Neural cell (in vitro differentiated cells): ENCODE measurements at regions not wholly inside any gene's neighbourhood (a gene's known extent, or its start where the extent isn't known, plus 50 kb on each side); places are given as distances from the start of the nearest gene placed in this dataset.

Experiments
- H2AFZ ChIP-seq: fragments of 200-600, 300-800 bp; sonication (generic), shearing (Covaris generic); 2 replicates; pipeline ENCODE4 v1.6.0; 2014; ENCODE audit warnings: low read depth, mild to moderate bottlenecking, antibody characterized with exemption, low read length, moderate library complexity
- H3F3A ChIP-seq: fragments of 200-600 bp; shearing (Covaris generic); 2 replicates; pipeline ENCODE4 v1.6.1; 2016; ENCODE audit warnings: mild to moderate bottlenecking, moderate library complexity, mixed read lengths, antibody characterized with exemption, low read length; ENCODE audit not compliant: insufficient read depth, poor library complexity, severe bottlenecking
- H3K27ac ChIP-seq: fragments of 200-600, 300-800 bp; sonication (generic), shearing (Covaris generic); 2 replicates; pipeline ENCODE4 v1.5.1; 2014; ENCODE audit warnings: mild to moderate bottlenecking, low read length, moderate library complexity
- H3K27me3 ChIP-seq: fragments of 300-800, 200-600 bp; sonication (generic), shearing (Covaris generic); 2 replicates; pipeline ENCODE4 v1.6.0; 2014; ENCODE audit warnings: mild to moderate bottlenecking, low read depth, low read length, moderate library complexity; ENCODE audit not compliant: insufficient read depth
- H3K36me3 ChIP-seq: fragments of 300-800, 200-600 bp; sonication (generic), shearing (Covaris generic); 2 replicates; pipeline ENCODE4 v1.5.1; 2014; ENCODE audit warnings: mild to moderate bottlenecking, antibody characterized with exemption, low read length, moderate library complexity; ENCODE audit not compliant: insufficient read depth
- H3K4me2 ChIP-seq: fragments of 300-800, 200-600 bp; sonication (generic), shearing (Covaris generic); 2 replicates; pipeline ENCODE4 v1.6.0; 2014; ENCODE audit warnings: mild to moderate bottlenecking, low read length
- H3K4me3 ChIP-seq: fragments of 300-800, 200-600 bp; sonication (generic), shearing (Covaris generic); 2 replicates; pipeline ENCODE4 v1.5.1; 2014; ENCODE audit warnings: mild to moderate bottlenecking, low read length, moderate library complexity
- H3K79me2 ChIP-seq: fragments of 200-600 bp; shearing (Covaris generic); replicated peaks from 2 replicates; pipeline ENCODE4 v1.6.0; 2014; ENCODE audit warnings: mild to moderate bottlenecking, low read length, moderate library complexity; ENCODE audit not compliant: insufficient read depth
- H3K9ac ChIP-seq: fragments of 300-800, 200-600 bp; sonication (generic), shearing (Covaris generic); 2 replicates; pipeline ENCODE4 v1.6.1; 2016; ENCODE audit warnings: mild to moderate bottlenecking, low read length, mixed read lengths
- H3K9me2 ChIP-seq: fragments of 200-600 bp; shearing (Covaris generic); 2 replicates; pipeline ENCODE4 v1.6.1; 2016; ENCODE audit warnings: mild to moderate bottlenecking, low read length, mixed read lengths; ENCODE audit not compliant: insufficient read depth
- H3K9me3 ChIP-seq: fragments of 200-600, 300-800 bp; sonication (generic), shearing (Covaris generic); 2 replicates; pipeline ENCODE4 v1.6.1; 2016; ENCODE audit warnings: mild to moderate bottlenecking, mixed run types, low read length, moderate library complexity, mixed read lengths
- H4K20me1 ChIP-seq: fragments of 200-600 bp; shearing (Covaris generic); 2 replicates; pipeline ENCODE4 v1.6.1; 2016; ENCODE audit warnings: mild to moderate bottlenecking, mixed run types; ENCODE audit not compliant: insufficient read depth
- EP300 ChIP-seq: fragments of 450-650 bp; conservative IDR thresholded peaks from 2 replicates; pipeline ENCODE4 v1.6.1; 2014; ENCODE audit warnings: antibody characterized with exemption, mild to moderate bottlenecking, moderate library complexity; ENCODE audit not compliant: poor library complexity, severe bottlenecking
- EZH2 ChIP-seq: fragments of 200-600, 300-800 bp; shearing (Covaris generic), sonication (generic); IDR thresholded peaks from 2 replicates; pipeline ENCODE4 v1.6.1; 2014; ENCODE audit warnings: antibody characterized with exemption, low read length, borderline replicate concordance, mild to moderate bottlenecking; ENCODE audit not compliant: insufficient read depth, poor library complexity, severe bottlenecking
- MXI1 ChIP-seq: fragments of 450-650 bp; conservative IDR thresholded peaks from 2 replicates; pipeline ENCODE4 v1.6.1; 2014; ENCODE audit warnings: antibody characterized with exemption, mild to moderate bottlenecking; ENCODE audit not compliant: poor library complexity, severe bottlenecking
- POLR2AphosphoS5 ChIP-seq: IDR thresholded peaks from 2 replicates; pipeline ENCODE4 v1.6.1; 2012
- RAD21 ChIP-seq: fragments of 450-650 bp; conservative IDR thresholded peaks from 2 replicates; pipeline ENCODE4 v1.6.1; 2014; ENCODE audit warnings: antibody characterized with exemption, mild to moderate bottlenecking, moderate library complexity
- REST ChIP-seq: IDR thresholded peaks from 2 replicates; pipeline ENCODE4 v1.6.1; 2012; ENCODE audit warnings: borderline replicate concordance
- SMC3 ChIP-seq: fragments of 450-650 bp; conservative IDR thresholded peaks from 2 replicates; pipeline ENCODE4 v1.6.1; 2014; ENCODE audit warnings: antibody characterized with exemption, mild to moderate bottlenecking, moderate library complexity; ENCODE audit not compliant: poor library complexity
- TAF1 ChIP-seq: IDR thresholded peaks from 2 replicates; pipeline ENCODE4 v1.6.1; 2012; ENCODE audit warnings: low read depth
- TF ChIP-seq, protein P1 (sequence below): fragments of 450-650 bp; IDR thresholded peaks from 2 replicates; pipeline ENCODE4 v1.5.1; 2014; ENCODE audit warnings: antibody characterized with exemption, mild to moderate bottlenecking, moderate library complexity; ENCODE audit not compliant: poor library complexity, severe bottlenecking

DNA sequence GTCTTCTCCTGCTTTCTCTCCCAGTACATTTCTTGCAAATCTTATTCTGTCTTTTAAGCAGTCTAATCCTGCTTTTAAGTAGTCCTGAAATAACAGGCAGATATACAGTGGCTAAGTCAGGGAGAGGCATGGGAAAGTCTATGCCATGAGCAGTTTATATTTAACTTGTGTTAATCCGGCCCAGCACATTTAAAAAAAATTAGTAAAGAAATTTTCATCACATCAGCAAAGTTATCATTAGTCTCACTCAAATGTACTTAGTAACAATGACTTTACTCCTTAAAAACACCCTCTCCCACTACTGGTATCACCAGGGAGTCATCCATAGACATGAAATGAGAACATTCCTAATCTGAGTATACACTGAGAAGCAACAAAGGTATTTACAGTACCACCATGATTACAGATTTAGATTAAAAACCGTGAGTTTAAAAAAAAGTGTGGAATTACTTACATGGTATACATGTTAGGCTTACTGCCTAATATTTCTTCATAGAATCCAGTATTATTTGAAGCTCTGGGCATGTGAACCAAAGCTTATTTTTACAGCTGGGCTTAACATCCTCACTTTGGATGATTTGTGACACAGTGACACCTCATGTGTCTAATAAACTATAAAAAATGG is 75.9 kb upstream of the DAB2 start:
- Histone ChIP-seq H3K9me3 (no peaks in the 10 kb centered on the region), H3K27me3 (no peaks in the 10 kb centered on the region), H3K36me3 (no peaks in the 10 kb centered on the region), H3F3A (no peaks in the 10 kb centered on the region), H3K4me2 (no peak overlapping the region), H4K20me1 (no peaks in the 10 kb centered on the region), H3K79me2 (no peaks in the 10 kb centered on the region), H3K4me3 (no peak overlapping the region), H2AFZ (no peak overlapping the region), H3K9ac (no peak overlapping the region), H3K9me2 (no peaks in the 10 kb centered on the region), H3K27ac (no peak overlapping the region)
- TF ChIP-seq EP300 (no peak), TAF1 (no peak), REST (no peak), POLR2AphosphoS5 (no peak), SMC3 (no peak), EZH2 (no peak), MXI1 (no peak), RAD21 (no peak)
- TF ChIP-seq, protein P1, sequence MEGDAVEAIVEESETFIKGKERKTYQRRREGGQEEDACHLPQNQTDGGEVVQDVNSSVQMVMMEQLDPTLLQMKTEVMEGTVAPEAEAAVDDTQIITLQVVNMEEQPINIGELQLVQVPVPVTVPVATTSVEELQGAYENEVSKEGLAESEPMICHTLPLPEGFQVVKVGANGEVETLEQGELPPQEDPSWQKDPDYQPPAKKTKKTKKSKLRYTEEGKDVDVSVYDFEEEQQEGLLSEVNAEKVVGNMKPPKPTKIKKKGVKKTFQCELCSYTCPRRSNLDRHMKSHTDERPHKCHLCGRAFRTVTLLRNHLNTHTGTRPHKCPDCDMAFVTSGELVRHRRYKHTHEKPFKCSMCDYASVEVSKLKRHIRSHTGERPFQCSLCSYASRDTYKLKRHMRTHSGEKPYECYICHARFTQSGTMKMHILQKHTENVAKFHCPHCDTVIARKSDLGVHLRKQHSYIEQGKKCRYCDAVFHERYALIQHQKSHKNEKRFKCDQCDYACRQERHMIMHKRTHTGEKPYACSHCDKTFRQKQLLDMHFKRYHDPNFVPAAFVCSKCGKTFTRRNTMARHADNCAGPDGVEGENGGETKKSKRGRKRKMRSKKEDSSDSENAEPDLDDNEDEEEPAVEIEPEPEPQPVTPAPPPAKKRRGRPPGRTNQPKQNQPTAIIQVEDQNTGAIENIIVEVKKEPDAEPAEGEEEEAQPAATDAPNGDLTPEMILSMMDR = no peak

- Histone ChIP-seq H3K79me2 (no peaks in the 10 kb centered on the region), H3K36me3 (no peaks in the 10 kb centered on the region), H3K4me3 (no peak overlapping the region), H3F3A (no peaks in the 10 kb centered on the region), H3K4me2 (no peak overlapping the region), H3K9ac (no peak overlapping the region), H4K20me1 (no peaks in the 10 kb centered on the region), H2AFZ (no peak overlapping the region), H3K27ac (no peak overlapping the region), H3K9me2 (no peaks in the 10 kb centered on the region), H3K9me3 (no peaks in the 10 kb centered on the region), H3K27me3 (no peaks in the 10 kb centered on the region)
- TF ChIP-seq MXI1 = no peak
- TF ChIP-seq TAF1 = no peak
- no peak for TF ChIP-seq RAD21
These were observed 73.6 kb upstream of the DAB2 start for GRCh38 chr5:39498278-39498952.
